ENCODE measurements at regions not wholly inside any gene's neighbourhood (a gene's known extent, or its start where the extent isn't known, plus 50 kb on each side); places are given as distances from the start of the nearest gene placed in this dataset.

GRCh38 chr22:49562685-49563249, 264.9 kb downstream of the BRD1 start:
- no peak for TF ChIP-seq CTCF (IDR thresholded peaks at IDR 0.05; ENCODE audit: low read depth, low read length, missing control alignments)
- DNase-seq (ENCODE audit: low read depth): no peak
- in situ Hi-C loops (cut with HindIII; ENCODE audit: low sequenced_read_pairs): no loop called here
- H3K4me3 ChIP-seq (ENCODE audit: low read depth, low read length): no peak overlapping the region

- no peak for TF ChIP-seq CTCF (IDR thresholded peaks at IDR 0.05; ENCODE audit: low read depth, low read length, missing control alignments)
- H3K4me3 ChIP-seq (ENCODE audit: low read depth, low read length): no peak overlapping the region
- in situ Hi-C loops (cut with HindIII; ENCODE audit: low sequenced_read_pairs): no loop called here
- no peak for DNase-seq (ENCODE audit: low read depth)
Measured at GRCh38 chr22:49561976-49562375, 265.7 kb downstream of the BRD1 start.

GRCh38 chr22:49561338-49561737, 266.3 kb downstream of the BRD1 start:
- H3K4me3 ChIP-seq (ENCODE audit: low read depth, low read length): no peak overlapping the region
- no peak for TF ChIP-seq CTCF (IDR thresholded peaks at IDR 0.05; ENCODE audit: low read depth, low read length, missing control alignments)
- no peak for DNase-seq (ENCODE audit: low read depth)
- in situ Hi-C loops (cut with HindIII; ENCODE audit: low sequenced_read_pairs): no loop called here

- no peak for DNase-seq (ENCODE audit: low read depth)
- TF ChIP-seq CTCF (IDR thresholded peaks at IDR 0.05; ENCODE audit: low read depth, low read length, missing control alignments): no peak
- no peak overlapping the region for H3K4me3 ChIP-seq (ENCODE audit: low read depth, low read length)
- in situ Hi-C loops (cut with HindIII; ENCODE audit: low sequenced_read_pairs): no loop called here
Measured at GRCh38 chr22:49555526-49555925, 272.1 kb downstream of the BRD1 start.

- in situ Hi-C loops (cut with HindIII; ENCODE audit: low sequenced_read_pairs): no loop called here
- H3K4me3 ChIP-seq (ENCODE audit: low read depth, low read length): no peak overlapping the region
- no peak for DNase-seq (ENCODE audit: low read depth)
- no peak for TF ChIP-seq CTCF (IDR thresholded peaks at IDR 0.05; ENCODE audit: low read depth, low read length, missing control alignments)
Measured at GRCh38 chr22:49554741-49555140, 272.9 kb downstream of the BRD1 start.

- TF ChIP-seq CTCF (IDR thresholded peaks at IDR 0.05; ENCODE audit: low read depth, low read length, missing control alignments): no peak
- in situ Hi-C loops (cut with HindIII; ENCODE audit: low sequenced_read_pairs): no loop called here
- no peak for DNase-seq (ENCODE audit: low read depth)
- no peak overlapping the region for H3K4me3 ChIP-seq (ENCODE audit: low read depth, low read length)
Measured at GRCh38 chr22:49554296-49554625, 273.4 kb downstream of the BRD1 start.
